Stimulated activated CD8-positive, alpha-beta memory T cell treated with anti-CD3 and anti-CD28 coated beads, Interleukin-12 subunit alpha, Interleukin-12 subunit beta, amount 100 ng/mL, for 24 hours (primary cell): ENCODE measurements at regions not wholly inside any gene's neighbourhood (a gene's known extent, or its start where the extent isn't known, plus 50 kb on each side); places are given as distances from the start of the nearest gene placed in this dataset.

ENCODE experiments used
- DNase-seq: peaks from one replicate; pipeline ENCODE4 v3.0.0-alpha.2; 2020; ENCODE audit errors: extremely low read depth

GRCh38 chr14:38847161-38847560, 255.9 kb downstream of the SEC23A start:
- no peak for DNase-seq

GRCh38 chr14:38839694-38840365, 263.2 kb downstream of the SEC23A start:
- no peak for DNase-seq

GRCh38 chr14:38838979-38839323, 264.1 kb downstream of the SEC23A start:
- no peak for DNase-seq

- DNase-seq, result no peak
Measured at GRCh38 chr14:38838049-38838978, 264.7 kb downstream of the SEC23A start.

DNA sequence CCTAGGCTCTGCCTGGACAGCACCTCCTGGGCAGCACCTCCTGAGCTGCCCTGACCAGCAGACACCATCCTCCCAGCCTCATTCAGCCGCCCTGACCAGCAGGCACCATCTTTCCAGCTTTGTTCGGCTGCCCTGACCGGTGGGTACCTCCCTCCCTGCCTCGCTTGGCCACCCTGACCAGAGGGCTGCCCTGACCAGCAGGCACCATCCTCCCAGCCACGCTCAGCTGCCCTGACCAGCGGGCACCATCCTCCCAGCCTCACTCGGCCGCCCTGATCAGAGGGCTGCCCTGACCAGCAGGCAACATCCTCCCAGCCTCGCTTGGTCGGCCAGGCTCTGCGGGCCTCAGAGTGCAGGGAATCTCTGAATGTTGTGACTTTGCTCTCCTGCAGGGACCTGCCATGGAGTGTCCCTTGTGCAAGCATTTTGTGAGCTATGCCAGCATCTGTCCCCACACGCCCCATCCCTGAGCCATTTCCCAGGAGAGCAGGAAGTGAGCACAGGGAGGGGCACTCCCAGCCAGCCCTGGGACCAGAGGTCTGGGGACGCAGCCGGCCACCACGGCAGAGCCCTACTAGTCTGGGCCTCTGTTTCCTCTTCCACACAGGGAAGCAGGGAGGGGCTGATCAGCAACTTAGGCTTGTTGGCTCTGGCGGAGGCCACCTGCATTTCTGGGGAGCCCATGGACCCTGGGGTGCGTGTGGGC, 265.5 kb downstream of the SEC23A start:
- DNase-seq, result no peak

DNA sequence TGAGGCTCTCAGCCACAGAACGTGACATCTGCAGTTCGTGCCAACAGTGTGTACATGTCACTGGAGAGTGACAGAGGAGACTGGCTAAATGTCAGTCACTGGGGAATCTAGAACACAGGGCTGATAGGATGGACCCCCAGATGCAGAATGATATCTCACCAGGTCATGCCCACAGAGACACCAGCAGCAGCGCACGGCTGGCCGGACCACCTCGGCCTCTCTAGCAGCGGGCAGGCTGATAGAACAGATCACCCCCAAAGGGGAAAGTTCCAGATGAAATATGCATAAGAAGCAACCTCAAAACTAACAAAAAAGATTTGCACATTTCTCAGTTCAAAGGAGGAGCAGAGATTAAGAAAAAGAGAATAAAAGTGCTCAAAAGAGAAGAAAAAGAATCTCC, 266.5 kb downstream of the SEC23A start:
- DNase-seq, result no peak

DNA sequence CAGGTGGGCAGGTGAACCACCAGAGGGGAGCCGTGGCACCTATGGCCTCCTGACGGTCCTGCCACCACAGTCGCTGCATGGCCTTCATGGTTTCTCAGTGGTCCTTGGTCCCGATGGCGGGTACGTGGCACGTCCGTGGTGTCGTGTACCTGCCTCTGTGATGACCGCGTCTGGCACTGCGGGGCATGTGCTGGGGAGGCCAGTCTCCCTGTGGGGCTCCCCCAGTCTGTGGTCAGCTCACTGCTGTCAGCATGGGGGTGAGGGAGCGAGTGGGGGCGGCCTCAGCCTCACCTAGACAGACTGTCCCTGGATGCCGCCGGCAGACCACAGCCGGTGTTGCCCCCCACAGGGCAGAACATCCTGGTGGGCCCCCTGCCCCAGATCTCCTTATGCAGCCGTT, 267.2 kb downstream of the SEC23A start:
- DNase-seq, result no peak

- no peak for DNase-seq
Measured at GRCh38 chr14:38828183-38828827, 274.7 kb downstream of the SEC23A start.

DNA sequence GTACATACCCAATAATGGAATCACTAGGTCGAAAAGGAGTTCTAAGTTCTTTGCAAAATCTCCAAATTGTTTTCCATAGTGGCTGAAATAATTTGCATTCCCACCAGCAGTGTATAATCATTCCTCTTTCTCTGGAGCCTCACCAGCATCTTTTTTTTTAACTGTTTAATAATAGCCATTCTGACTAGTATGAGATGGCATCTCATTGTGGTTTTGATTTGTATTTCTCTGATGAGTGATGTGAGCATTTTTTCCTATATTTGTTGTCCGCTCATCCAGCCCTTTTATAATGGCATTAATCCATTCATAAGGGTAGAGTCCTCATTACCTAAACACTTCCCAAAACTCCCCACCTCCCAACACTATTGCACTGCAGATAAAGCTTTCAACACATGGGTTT, 278.3 kb downstream of the SEC23A start:
- no peak for DNase-seq

GRCh38 chr14:38818555-38818954, 284.5 kb downstream of the SEC23A start:
- DNase-seq, result no peak

GRCh38 chr14:38808734-38809455, 294.1 kb downstream of the SEC23A start:
- no peak for DNase-seq

DNA sequence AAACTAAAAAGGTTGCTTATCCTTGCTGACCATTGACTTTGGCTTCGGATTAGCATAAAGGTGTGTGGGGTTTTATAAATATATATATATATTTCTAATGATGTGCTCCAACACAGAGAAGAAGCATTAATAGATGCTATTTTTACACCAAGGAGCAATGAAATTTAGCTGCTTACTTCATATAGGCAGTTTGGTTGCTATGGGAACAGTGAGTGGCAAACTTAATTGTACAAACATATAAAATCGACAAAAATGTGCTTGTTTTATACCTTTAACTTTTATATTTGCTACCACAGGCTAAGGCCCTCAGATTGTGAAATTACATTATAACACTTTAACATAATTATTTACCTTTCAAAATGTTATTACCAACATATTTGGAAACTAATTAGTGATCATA, 303.4 kb downstream of the SEC23A start:
- DNase-seq, result no peak

DNA sequence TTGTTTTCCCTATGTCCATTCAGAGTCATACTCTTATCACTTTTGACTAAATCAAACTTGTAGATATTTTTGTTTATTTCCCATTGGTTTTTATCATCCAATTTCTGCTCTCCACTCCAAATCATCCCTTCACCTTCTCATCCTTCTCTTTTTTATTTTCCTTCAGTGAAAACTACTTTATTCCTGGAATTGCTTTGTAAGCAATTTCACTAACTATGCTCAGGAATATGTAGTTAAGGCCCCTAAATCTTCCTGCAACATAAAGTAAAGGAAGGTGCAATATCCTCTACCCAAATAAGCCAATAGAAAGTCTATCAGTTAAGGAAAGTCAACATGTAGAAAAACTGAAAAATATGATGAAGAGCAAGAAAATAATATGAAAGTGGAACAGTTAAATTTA, 308.4 kb downstream of the SEC23A start:
- no peak for DNase-seq

DNA sequence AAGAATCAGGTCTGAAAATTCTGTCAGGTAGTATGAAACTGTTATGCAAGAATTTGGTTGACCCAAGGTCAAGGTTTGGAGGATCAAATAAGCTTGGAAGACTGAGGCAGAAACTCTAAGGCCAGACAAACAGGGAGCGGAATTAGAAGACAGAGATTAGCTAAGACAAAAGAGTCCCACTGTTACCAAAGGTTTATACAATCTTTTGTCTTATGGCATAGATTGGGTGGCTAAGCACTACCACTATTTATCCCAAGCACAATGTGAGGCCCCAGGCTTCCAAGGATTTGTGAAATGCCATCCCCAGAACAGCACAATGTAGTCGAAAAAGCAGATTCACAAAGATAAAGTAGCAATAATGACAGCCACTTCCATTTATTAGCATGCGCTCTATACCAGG, 311.2 kb downstream of the SEC23A start:
- no peak for DNase-seq

DNA sequence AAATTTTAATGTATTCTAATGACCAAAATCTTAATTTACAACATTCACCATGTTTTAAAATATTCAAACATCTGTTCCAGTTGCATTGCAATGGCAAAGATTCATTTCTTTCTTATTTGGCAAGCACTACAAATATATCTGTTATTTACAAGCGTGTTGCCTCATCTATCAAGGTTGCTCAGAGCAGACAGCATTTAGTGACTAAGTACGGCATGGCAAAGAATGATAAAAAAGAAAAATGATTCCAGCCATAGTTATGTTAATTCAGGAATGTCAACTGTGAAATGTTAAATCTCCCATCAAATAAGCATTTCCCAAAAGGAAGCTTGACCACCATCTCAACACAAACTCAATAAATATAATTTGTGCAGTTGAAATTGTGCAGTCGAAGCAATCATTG, 312.1 kb downstream of the SEC23A start:
- DNase-seq, result no peak

DNA sequence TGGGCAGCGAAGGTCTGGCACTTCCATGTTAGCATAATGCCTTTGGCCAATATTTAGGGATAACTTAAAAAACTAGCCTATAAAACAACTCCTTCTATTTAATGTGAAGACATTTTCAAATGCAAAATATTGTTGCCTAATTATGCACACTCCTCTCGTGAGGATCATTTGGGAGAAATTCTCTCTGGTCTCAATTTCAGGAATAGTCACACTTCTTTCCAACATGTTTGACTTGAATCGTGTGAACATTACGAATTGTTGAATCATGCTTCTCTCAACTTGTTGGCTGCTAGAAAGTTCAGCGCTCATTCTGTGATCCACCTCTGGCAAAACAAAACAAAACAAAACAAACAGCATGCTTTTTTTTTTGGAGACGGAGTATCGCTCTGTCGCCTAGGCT, 313.2 kb downstream of the SEC23A start:
- no peak for DNase-seq

DNA sequence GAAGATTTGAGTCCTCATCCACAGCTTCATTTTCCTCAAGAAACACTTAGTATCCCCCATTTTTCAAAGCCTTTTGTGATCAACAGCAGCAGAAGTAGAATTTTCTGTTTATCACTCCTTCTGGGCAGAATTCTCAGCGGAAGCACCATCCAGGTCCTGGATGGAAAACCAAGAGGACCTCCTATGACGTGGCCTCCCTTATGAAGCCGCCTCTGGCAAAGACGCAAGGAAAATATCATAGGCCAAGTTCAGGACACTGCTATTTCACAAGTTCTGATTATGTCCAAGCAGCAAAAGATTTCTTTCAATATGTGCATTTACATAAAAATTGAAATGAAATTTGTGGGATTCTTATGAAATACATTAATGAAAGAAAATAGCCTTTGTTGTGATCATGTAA, 315.0 kb downstream of the SEC23A start:
- no peak for DNase-seq

- DNase-seq, result no peak
Measured at GRCh38 chr14:38786921-38787320, 316.1 kb downstream of the SEC23A start.

- no peak for DNase-seq
Measured at GRCh38 chr14:38777401-38777800, 325.6 kb downstream of the SEC23A start.

DNA sequence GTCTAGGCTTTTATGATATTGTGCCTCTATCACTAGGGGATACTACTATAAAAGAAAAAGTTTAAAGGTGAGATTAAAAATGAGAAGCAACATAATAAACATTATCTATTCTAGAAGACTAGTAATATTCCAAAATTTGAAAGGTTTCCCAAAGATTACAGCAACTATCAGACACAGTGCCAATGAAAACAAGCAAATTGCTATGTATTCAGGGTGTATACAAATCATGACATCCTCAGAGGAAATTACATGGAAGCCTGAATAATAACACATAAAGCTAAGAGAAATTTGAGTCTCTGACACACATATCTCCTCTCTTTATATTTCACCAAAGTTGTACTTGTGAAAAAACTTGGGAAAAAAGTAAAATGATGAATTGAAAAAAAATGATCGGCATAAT, 327.0 kb downstream of the SEC23A start:
- DNase-seq, result no peak

GRCh38 chr14:38774162-38774561, 328.9 kb downstream of the SEC23A start:
- DNase-seq, result no peak

DNA sequence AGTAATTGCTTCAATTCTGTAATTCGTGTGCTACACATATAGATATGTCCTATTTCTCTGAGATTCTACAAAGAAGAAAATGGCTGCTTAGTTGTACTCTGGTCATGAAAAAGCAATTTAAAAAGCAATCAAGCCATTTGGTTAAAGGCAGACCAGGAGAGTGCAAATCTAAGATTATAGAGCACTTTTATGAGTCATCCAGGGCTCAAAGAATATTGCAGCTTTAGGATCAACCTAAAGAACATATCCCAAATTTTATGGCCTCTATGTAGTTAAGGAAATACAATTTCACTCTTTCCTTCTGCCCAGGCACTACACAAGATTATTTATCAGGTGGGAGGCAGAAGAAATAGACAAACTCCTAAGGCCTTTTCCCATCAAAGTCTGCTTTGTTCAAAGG, 332.8 kb downstream of the SEC23A start:
- DNase-seq, result no peak
